Muscle of arm (tissue), 1 donor: ENCODE measurements at regions not wholly inside any gene's neighbourhood (a gene's known extent, or its start where the extent isn't known, plus 50 kb on each side); places are given as distances from the start of the nearest gene placed in this dataset.
"Not testable (repeated sequence)": the region's sequence is repeated elsewhere in the genome, so short reads cannot be mapped to it uniquely, and the experiment has no call there.

ENCODE experiments used
- DNase-seq: peaks from one replicate; pipeline ENCODE4 v3.0.0-alpha.2; 2013

GRCh38 chr18:1292167-1292566 lies 387.5 kb downstream of the ADCYAP1 start:
- no peak for DNase-seq

GRCh38 chr18:1294229-1294628 lies 389.6 kb downstream of the ADCYAP1 start:
- no peak for DNase-seq

- no peak for DNase-seq
Observed at GRCh38 chr18:1296237-1296636, 391.6 kb downstream of the ADCYAP1 start.

GRCh38 chr18:1302861-1303260 lies 398.2 kb downstream of the ADCYAP1 start:
- no peak for DNase-seq

GRCh38 chr18:1304392-1304992 lies 399.8 kb downstream of the ADCYAP1 start:
- no peak for DNase-seq

- no peak for DNase-seq
Observed at GRCh38 chr18:1306641-1307040, 402.0 kb downstream of the ADCYAP1 start.

GRCh38 chr18:1308686-1309085 lies 404.0 kb downstream of the ADCYAP1 start:
- no peak for DNase-seq

GRCh38 chr18:1311376-1311775 lies 406.7 kb downstream of the ADCYAP1 start:
- DNase-seq, result no peak

- not testable (repeated sequence) for DNase-seq
Observed at GRCh38 chr18:1335345-1335744, 430.7 kb downstream of the ADCYAP1 start.

GRCh38 chr18:1350931-1351450 lies 446.3 kb downstream of the ADCYAP1 start:
- DNase-seq, result no peak

GRCh38 chr18:1353025-1353424 lies 448.4 kb downstream of the ADCYAP1 start:
- no peak for DNase-seq

- DNase-seq, result no peak
Observed at GRCh38 chr18:1357724-1358123, 453.1 kb downstream of the ADCYAP1 start.

GRCh38 chr18:1361936-1362335 lies 457.3 kb downstream of the ADCYAP1 start:
- no peak for DNase-seq

GRCh38 chr18:1370552-1370951 lies 465.9 kb downstream of the ADCYAP1 start:
- no peak for DNase-seq

- no peak for DNase-seq
Observed at GRCh38 chr18:1371724-1372123, 467.1 kb downstream of the ADCYAP1 start.

- no peak for DNase-seq
Observed at GRCh38 chr18:1383465-1383864, 478.8 kb downstream of the ADCYAP1 start.

- DNase-seq, result not testable (repeated sequence)
Observed at GRCh38 chr18:1388468-1388867, 483.8 kb downstream of the ADCYAP1 start.

- DNase-seq, result no peak
Observed at GRCh38 chr18:1392046-1392445, 487.4 kb downstream of the ADCYAP1 start.

GRCh38 chr18:1392865-1393734 lies 488.4 kb downstream of the ADCYAP1 start:
- DNase-seq, result no peak

GRCh38 chr18:1393929-1394328 lies 489.3 kb downstream of the ADCYAP1 start:
- no peak for DNase-seq

- no peak for DNase-seq
Observed at GRCh38 chr18:1394426-1394825, 489.8 kb downstream of the ADCYAP1 start.

- DNase-seq, result no peak
Observed at GRCh38 chr18:1394966-1395365, 490.3 kb downstream of the ADCYAP1 start.

GRCh38 chr18:1408376-1408775 lies 503.7 kb downstream of the ADCYAP1 start:
- no peak for DNase-seq
